Dermis blood vessel endothelial cell (primary cell): ENCODE measurements at regions not wholly inside any gene's neighbourhood (a gene's known extent, or its start where the extent isn't known, plus 50 kb on each side); places are given as distances from the start of the nearest gene placed in this dataset.

Experiments
- DNase-seq: peaks from one replicate; pipeline ENCODE4 v3.0.0; 2010

DNA sequence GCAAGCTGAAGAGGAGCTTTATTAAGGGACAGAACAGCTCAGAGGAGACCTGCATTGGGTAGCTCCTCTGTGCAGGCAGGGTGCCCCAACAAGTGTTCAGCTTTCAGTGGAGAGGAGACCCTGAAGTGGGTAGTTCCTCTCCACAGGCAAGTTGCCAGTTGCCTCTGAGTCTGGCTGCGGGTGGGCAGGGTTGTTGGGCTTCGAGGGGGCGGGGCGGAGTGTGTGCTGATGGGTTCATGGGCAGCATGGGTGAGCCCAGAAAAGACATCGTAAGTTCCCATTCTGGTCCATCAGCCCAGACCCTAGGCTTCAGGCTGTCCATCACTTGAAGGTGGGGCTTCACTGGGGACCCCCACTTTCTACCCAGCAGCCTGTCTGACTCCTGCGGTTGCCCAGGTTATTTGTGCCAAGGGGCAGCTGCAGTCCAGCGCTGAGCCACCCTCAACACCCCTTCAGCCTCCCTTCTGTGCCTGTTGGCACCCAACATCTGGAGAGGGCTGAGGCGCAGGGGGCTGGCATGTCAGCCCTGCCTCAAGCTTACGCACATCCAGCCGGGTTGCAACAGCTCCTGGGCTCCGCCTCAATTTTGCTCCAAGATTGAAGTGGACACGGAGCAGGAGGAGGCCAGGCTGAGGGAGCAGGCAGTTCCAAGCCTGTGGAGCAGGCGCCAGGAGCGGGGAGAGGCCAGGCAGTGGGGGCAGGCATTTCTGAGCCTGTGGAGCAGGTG is 350.5 kb upstream of the PCDH20 start:
- DNase-seq, result no peak

GRCh38 chr13:61765181-61765742 is 349.6 kb upstream of the PCDH20 start:
- DNase-seq, result no peak

GRCh38 chr13:61761690-61762089 is 346.0 kb upstream of the PCDH20 start:
- DNase-seq, result no peak

GRCh38 chr13:61760102-61760501 is 344.5 kb upstream of the PCDH20 start:
- no peak for DNase-seq

GRCh38 chr13:61756031-61756430 is 340.4 kb upstream of the PCDH20 start:
- no peak for DNase-seq

- no peak for DNase-seq
Measured at GRCh38 chr13:61751039-61751438, 335.4 kb upstream of the PCDH20 start.

DNA sequence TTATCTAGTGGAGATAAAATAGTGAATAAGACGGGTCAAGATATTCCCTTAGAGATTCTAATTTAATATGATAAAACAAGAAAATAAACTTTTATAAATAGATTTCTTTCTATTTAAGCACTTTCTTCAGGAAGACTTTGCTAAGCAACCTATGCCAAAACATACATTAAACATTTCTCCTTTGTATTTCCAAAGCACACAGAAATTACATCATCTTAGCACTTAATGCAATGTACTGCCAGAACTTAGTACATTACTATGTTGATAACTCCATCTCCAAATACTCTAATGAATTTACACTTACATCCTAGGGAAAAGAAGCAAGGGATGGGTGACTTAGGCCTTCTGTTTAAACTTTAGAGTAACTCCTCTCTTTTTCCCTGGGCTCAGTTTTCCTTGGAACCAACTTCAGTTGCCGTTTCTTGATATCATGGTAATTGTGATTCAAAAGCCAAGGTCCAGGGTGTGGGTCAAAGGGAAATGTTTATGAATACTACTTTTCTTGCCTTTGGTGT is 322.6 kb upstream of the PCDH20 start:
- DNase-seq, result no peak

GRCh38 chr13:61734683-61735082 is 319.0 kb upstream of the PCDH20 start:
- DNase-seq, result no peak

GRCh38 chr13:61728471-61728870 is 312.8 kb upstream of the PCDH20 start:
- DNase-seq, result no peak

DNA sequence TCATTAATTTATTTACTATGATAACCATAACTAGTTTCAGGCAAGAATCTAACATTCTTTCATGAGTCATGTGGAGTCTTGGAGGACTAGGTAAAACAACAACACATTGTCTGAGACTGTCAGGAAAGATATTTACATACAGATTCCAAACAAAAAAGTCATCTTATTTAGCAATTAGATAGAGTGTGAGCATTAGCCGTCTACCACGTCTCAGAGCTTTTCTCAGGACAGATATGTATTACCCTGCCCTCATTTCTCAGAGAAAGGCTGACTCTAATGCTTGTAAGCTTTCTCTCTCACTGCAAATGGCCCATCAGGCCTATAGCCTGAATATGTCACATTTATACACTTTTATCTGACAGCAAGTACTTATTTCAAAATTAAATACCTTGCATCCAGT is 312.1 kb upstream of the PCDH20 start:
- no peak for DNase-seq

DNA sequence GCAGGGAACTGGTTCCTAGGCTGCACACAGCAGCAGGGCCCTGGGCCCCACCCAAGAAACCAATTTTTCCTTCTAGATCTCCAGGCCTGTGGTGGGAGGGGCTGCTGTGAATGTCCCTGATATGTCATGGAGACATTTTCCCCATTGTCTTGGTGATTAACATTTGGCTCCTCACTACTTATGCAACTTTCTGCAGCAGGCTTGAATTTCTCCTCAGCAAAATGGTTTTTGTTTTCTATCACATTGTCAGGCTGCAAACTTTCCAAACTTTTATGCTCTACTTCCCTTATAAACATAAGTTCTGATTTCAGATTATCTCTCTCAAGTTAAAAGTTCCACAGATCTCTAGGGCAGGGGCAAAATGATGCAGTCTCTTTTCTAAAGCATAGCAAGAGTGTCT is 310.2 kb upstream of the PCDH20 start:
- no peak for DNase-seq

- no peak for DNase-seq
Measured at GRCh38 chr13:61722119-61722518, 306.5 kb upstream of the PCDH20 start.

DNA sequence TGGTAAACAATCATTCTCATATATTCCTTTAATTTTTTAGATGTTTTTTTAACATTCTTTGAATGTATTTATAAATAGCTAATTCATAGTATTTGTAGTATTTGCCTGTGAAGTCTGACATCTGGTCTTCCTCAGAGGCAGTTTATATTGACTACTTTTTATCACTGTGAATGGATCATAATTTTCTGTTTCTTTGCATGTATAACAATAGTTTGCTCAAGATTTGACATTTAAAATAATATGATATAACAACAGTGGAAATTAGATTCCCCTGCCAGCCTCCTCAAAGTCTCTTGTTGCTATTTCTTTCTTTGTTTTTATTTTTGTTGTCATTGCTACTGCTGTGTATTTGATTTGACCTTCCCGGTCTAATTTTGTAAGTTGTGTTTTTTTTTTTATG is 297.0 kb upstream of the PCDH20 start:
- DNase-seq, result no peak

- no peak for DNase-seq
Measured at GRCh38 chr13:61709258-61709657, 293.6 kb upstream of the PCDH20 start.

DNA sequence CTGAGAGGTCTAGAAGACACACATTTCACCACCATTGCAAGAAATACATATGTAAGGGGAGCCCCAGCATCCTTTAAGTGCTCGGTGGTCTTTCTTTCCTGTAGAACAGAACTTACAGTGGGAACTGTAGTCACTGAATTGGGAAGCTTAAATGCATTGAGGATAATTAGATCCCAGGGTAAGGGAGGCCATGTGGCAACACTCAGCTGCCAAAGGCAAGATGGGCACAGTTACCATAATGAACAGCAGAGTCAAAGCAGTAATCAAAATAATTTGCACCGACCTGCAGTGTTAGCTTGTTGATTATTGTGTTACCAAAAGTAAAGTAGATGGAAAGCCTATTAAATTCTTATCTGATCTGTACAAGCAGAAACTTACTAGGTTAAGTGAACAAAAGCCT is 291.2 kb upstream of the PCDH20 start:
- no peak for DNase-seq

DNA sequence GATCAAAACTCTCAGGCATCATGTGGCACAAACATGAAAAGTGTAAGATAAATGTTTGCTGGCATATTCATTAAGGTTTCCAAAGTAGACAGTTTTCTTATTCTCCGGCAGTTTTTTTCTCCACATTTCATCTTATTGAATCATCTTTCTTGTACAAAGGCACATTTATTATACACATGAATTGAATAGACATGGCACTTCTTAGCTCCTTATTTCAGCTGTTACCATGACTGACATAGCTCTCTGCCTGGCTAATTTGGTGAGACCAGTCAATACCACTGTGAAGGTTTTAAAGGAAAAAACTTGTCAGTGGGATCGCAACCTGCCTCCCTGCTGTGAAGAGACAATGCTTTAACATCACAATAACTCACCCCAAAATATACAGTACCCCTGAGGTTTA is 285.0 kb upstream of the PCDH20 start:
- DNase-seq, result no peak

DNA sequence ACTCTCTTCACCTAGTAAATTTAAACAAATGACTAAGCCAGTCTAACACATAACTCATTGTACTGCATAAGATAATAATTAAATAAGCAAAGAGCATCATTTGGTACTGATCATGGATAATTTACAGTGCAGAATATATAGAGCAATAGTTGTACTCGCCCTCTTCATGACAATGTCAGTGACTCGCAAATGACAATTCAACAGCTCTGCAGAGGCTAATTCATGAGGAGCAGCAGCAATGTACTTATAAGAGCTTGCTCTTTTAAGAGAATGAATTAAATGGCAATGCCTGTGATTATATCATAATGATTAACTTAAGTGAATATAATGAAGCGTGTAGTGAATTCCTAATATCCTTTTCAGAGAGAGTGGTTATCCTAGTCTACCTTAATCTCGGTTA is 284.5 kb upstream of the PCDH20 start:
- no peak for DNase-seq

- DNase-seq, result no peak
Measured at GRCh38 chr13:61696676-61697075, 281.0 kb upstream of the PCDH20 start.

- DNase-seq, result no peak
Measured at GRCh38 chr13:61695147-61695546, 279.5 kb upstream of the PCDH20 start.

GRCh38 chr13:61692691-61693090 is 277.0 kb upstream of the PCDH20 start:
- DNase-seq, result no peak

DNA sequence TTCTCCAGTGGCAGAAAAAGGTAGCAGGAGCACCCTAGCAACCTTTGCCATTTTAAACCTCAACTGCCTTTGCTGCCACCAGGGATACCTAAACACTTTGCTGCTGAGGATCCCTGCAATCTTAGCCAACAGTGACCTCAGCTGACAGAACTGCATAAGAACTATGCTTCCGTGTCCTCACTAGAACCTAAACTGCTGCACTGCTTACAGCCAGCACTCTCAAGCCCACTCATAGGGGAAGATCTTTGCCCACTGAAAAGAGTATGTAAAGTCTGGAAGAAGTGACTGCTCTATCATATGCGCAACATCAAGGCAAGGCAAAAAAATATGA is 270.0 kb upstream of the PCDH20 start:
- no peak for DNase-seq

- DNase-seq, result no peak
Measured at GRCh38 chr13:61684976-61685681, 269.5 kb upstream of the PCDH20 start.

- no peak for DNase-seq
Measured at GRCh38 chr13:61672756-61673155, 257.1 kb upstream of the PCDH20 start.
